Gastrocnemius medialis (tissue), 4 donors: ENCODE measurements at regions not wholly inside any gene's neighbourhood (a gene's known extent, or its start where the extent isn't known, plus 50 kb on each side); places are given as distances from the start of the nearest gene placed in this dataset.

Experiments used
- ATAC-seq, 2 donors: fragments of 150-250 bp; one replicate each; pipeline ENCODE4 v1.9.1; 2016
- DNase-seq, 2 donors: peaks; one replicate each; pipeline ENCODE4 v3.0.0-alpha.2; 2019
- H3K27ac ChIP-seq, 4 donors: fragments of 200-600 bp; sonication (generic); 1 replicate in 1 of 4; 2 replicates in 3 of 4; pipeline ENCODE4 v1.5.1; 2016 to 2018; ENCODE audit warnings: mild to moderate bottlenecking in 2 of 4, moderate library complexity in 1 of 4
- H3K27me3 ChIP-seq, 3 donors: fragments of 200-600 bp; sonication (generic) in 2 of 3; 1 replicate in 1 of 3; 2 replicates in 2 of 3; pipeline versions ENCODE4 v1.5.1 to v1.6.0; 2016 to 2019; ENCODE audit warnings: mild to moderate bottlenecking in 1 of 3, moderate library complexity in 1 of 3
- H3K36me3 ChIP-seq, 2 donors: fragments of 200-600 bp; sonication (generic) in 1 of 2; one replicate each; pipeline ENCODE4 v1.5.1; 2017 to 2018
- H3K4me1 ChIP-seq, 2 donors: fragments of 200-600 bp; sonication (generic) in 1 of 2; one replicate each; pipeline ENCODE4 v1.5.1; 2016 to 2017; ENCODE audit warnings: mild to moderate bottlenecking in 2 of 2
- H3K4me3 ChIP-seq, 4 donors: fragments of 200-600 bp; sonication (generic) in 3 of 4; 1 replicate in 1 of 4; 2 replicates in 3 of 4; pipeline ENCODE4 v1.5.1; 2016 to 2019; ENCODE audit warnings: mild to moderate bottlenecking in 2 of 4
- H3K9me3 ChIP-seq, 3 donors: fragments of 200-600 bp; sonication (generic) in 2 of 3; 1 replicate in 1 of 3; 2 replicates in 2 of 3; pipeline ENCODE4 v1.5.1; 2016 to 2019
- POLR2A ChIP-seq, 2 donors: fragments of 450-650 bp; IDR thresholded peaks; one replicate each; pipeline ENCODE4 v1.6.1; 2017; ENCODE audit warnings: antibody characterized with exemption in 2 of 2, mild to moderate bottlenecking in 2 of 2, moderate library complexity in 2 of 2
- in situ Hi-C, 4 donors: fragments of 200-750 bp; cut with MboI; loops; one replicate each; pipeline versions ENCODE4 v1.15.0 to v1.8.0; 2017; ENCODE audit warnings: low sequenced_read_pairs in 4 of 4
- intact Hi-C: fragments of 100-400 bp; cut with DNase I; formaldehyde crosslinking; loops from one replicate; pipeline ENCODE4 v1.15.1; 2023; ENCODE audit warnings: low total_unique reads
- TF ChIP-seq, protein P1 (sequence below), 5 experiments: fragments of 450-650 bp in 3 of 5; fragments of 200-600 bp in 2 of 5; sonication (generic) in 2 of 5; IDR thresholded peaks in 4 of 5; conservative IDR thresholded peaks in 1 of 5; 1 replicate in 4 of 5; 2 replicates in 1 of 5; pipeline ENCODE4 v1.5.1; 2016 to 2019; ENCODE audit warnings: antibody characterized with exemption in 5 of 5, mild to moderate bottlenecking in 3 of 5, moderate library complexity in 3 of 5

DNA sequence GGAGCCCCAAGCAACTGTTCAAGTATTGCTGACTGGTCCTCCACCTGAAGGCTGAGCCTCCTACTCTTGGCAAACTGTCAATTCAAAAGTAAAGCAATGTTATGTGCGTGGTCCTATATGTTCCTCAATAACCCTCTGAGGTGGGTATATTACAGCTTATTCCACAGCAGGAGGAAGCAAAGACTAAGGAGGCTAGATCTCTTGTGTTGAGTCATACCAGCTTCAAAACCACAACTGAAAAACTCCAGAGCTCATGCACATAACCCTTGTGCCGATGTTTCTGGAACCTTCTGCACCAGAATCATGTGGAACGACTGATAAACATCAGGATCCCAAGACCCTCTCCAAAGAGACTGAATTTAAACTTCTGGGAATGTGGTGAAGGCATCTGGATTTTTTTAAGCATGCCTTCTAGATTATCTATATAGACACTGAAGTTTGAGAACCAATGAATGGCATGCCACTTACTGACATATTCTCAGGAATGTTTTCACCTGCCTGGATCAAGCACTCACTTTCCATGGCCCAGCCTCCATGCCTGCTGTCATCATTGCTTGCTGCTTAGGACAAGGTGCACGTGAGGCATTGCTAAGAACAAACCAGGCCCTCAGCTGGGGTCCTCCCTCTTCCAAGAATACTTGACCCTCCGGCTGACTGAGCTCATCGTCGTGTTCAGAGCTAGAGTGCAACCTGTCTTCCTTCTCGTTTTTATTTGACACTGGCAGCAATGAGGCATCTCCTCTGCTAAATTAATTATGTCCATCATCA is 194.7 kb downstream of the BCL11B start:
- Histone ChIP-seq H3K9me3 (no peaks in the 10 kb centered on the region), H3K36me3 (no peaks in the 10 kb centered on the region), H3K4me1 (no peaks in the 10 kb centered on the region), H3K27me3 (peaks cover 0 to 3% (median 0%) of the 10 kb centered on the region in 3 donors), H3K27ac (no peak overlapping the region), H3K4me3 (no peak overlapping the region)
- in situ Hi-C loops, result no loop called here
- TF ChIP-seq POLR2A (IDR thresholded peaks at IDR 0.05), result no peak
- TF ChIP-seq, protein P1, sequence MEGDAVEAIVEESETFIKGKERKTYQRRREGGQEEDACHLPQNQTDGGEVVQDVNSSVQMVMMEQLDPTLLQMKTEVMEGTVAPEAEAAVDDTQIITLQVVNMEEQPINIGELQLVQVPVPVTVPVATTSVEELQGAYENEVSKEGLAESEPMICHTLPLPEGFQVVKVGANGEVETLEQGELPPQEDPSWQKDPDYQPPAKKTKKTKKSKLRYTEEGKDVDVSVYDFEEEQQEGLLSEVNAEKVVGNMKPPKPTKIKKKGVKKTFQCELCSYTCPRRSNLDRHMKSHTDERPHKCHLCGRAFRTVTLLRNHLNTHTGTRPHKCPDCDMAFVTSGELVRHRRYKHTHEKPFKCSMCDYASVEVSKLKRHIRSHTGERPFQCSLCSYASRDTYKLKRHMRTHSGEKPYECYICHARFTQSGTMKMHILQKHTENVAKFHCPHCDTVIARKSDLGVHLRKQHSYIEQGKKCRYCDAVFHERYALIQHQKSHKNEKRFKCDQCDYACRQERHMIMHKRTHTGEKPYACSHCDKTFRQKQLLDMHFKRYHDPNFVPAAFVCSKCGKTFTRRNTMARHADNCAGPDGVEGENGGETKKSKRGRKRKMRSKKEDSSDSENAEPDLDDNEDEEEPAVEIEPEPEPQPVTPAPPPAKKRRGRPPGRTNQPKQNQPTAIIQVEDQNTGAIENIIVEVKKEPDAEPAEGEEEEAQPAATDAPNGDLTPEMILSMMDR (IDR thresholded peaks at IDR 0.05 in 4 of 5, conservative IDR thresholded peaks at IDR 0.05 in 1 of 5), result no peak
- intact Hi-C loops, result no loop called here
- no peak for DNase-seq
- no peak for ATAC-seq

DNA sequence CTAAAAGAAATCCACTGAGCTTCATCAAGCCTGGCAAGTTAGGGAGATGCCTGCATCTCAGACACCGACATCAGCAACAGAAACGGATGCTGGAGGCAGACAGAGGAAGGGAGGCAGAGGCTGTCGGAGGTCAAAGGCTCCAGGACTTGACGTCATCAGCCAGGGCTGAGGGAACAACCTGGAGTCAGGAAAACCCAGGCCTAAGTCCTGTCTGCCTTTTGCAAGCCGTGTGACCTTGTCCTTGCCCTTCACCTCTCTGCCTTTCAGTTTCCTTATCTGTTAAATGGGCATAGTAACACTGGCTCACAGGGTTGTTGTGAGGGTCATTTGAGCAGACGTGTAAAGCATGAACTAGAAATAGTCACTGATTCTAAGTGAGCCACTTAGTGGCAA is 194.2 kb downstream of the BCL11B start:
- Histone ChIP-seq H3K27me3 (peaks cover 0 to 3% (median 0%) of the 10 kb centered on the region in 3 donors), H3K9me3 (no peaks in the 10 kb centered on the region), H3K4me3 (no peak overlapping the region), H3K27ac (no peak overlapping the region), H3K4me1 (no peaks in the 10 kb centered on the region), H3K36me3 (no peaks in the 10 kb centered on the region)
- no peak for ATAC-seq
- no peak for TF ChIP-seq POLR2A (IDR thresholded peaks at IDR 0.05)
- TF ChIP-seq, protein P1 (IDR thresholded peaks at IDR 0.05 in 4 of 5, conservative IDR thresholded peaks at IDR 0.05 in 1 of 5), result no peak
- no peak for DNase-seq
- in situ Hi-C loops, result no loop called here
- intact Hi-C loops, result no loop called here

DNA sequence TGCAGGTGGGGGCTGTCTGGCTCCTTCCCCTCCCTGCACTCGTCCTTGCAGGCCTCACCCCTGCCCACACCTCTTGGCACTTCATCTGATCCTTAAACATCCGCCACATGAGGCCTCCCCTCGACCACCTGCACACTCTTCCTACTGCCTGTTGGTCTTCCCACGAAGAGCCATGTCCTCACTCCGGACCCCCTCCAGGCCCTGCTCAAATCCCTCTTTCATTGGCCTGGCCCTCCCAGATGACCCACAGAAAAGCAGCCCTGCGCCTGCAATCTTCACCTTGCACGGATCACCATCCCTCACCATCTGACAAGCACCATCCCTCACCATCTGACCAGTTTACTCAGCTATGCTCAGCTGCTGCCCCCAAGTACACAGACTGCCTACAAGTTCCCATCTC is 193.6 kb downstream of the BCL11B start:
- ATAC-seq (no peak), DNase-seq (no peak)
- H3K4me3 ChIP-seq, result no peak overlapping the region
- no peaks in the 10 kb centered on the region for H3K9me3 ChIP-seq
- no peak overlapping the region for H3K27ac ChIP-seq
- intact Hi-C loops (no loop called here), in situ Hi-C loops (no loop called here)
- H3K4me1 ChIP-seq, result no peaks in the 10 kb centered on the region
- H3K36me3 ChIP-seq, result no peaks in the 10 kb centered on the region
- H3K27me3 ChIP-seq, result peaks cover 0 to 3% (median 0%) of the 10 kb centered on the region in 3 donors
- TF ChIP-seq, protein P1 (IDR thresholded peaks at IDR 0.05 in 4 of 5, conservative IDR thresholded peaks at IDR 0.05 in 1 of 5), result no peak
- TF ChIP-seq POLR2A (IDR thresholded peaks at IDR 0.05), result no peak

DNA sequence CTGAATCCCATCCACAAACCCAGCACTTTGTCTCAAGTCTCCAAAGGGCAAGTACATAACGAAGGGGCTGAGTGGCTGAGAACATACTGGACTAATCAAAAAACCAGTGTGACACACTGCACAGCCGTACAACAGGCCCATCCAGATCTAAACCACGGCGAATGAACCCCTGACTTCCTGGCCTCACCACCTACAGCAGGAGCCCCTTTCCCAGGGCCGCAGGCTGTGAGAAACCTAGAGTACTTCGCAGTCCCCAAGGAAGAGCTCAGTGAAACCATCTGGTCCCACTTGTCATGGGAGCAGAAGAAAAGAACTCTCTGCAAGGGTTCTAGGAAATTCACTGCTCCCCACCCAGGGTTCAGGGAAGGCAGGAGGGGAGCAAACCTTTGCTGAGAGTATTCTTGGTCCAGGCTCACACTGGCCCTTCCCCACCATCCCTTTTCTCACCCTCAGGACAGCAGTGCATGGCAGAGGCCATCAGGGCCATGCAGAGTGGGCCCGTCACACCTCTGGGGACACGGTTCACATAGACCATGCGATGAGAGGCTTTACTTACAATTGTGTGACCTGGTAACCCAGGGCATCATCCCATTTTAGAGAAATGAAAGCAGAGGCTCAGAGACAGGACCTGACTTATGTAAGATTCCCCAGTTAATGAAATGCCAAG is 192.8 kb downstream of the BCL11B start:
- Histone ChIP-seq H3K36me3 (no peaks in the 10 kb centered on the region), H3K4me3 (no peak overlapping the region), H3K27ac (no peak overlapping the region), H3K9me3 (no peaks in the 10 kb centered on the region), H3K4me1 (no peaks in the 10 kb centered on the region), H3K27me3 (peaks cover 0 to 3% (median 0%) of the 10 kb centered on the region in 3 donors)
- DNase-seq (no peak), ATAC-seq (no peak)
- in situ Hi-C loops, result no loop called here
- intact Hi-C loops, result no loop called here
- TF ChIP-seq, protein P1 (IDR thresholded peaks at IDR 0.05 in 4 of 5, conservative IDR thresholded peaks at IDR 0.05 in 1 of 5), result no peak
- no peak for TF ChIP-seq POLR2A (IDR thresholded peaks at IDR 0.05)
